Breast epithelium (tissue), 4 donors: ENCODE measurements at regions not wholly inside any gene's neighbourhood (a gene's known extent, or its start where the extent isn't known, plus 50 kb on each side); places are given as distances from the start of the nearest gene placed in this dataset.

ENCODE experiments used
- DNase-seq, 2 donors: peaks; one replicate each; pipeline ENCODE4 v3.0.0-alpha.2; 2019; ENCODE audit warnings: low spot score in 2 of 2
- H3K27ac ChIP-seq, 2 donors: fragments of 200-600 bp; sonication (generic) in 1 of 2; one replicate each; pipeline ENCODE4 v1.5.1; 2016 to 2019; ENCODE audit warnings: mild to moderate bottlenecking in 1 of 2
- H3K27me3 ChIP-seq, 2 donors: fragments of 200-600 bp; sonication (generic) in 1 of 2; one replicate each; pipeline versions ENCODE4 v1.5.1 to v1.6.0; 2017 to 2019; ENCODE audit warnings: control low read depth in 1 of 2, mild to moderate bottlenecking in 1 of 2
- H3K36me3 ChIP-seq: fragments of 200-600 bp; one replicate; pipeline ENCODE4 v1.5.1; 2019
- H3K4me1 ChIP-seq, 2 donors: fragments of 200-600 bp; sonication (generic); one replicate each; pipeline ENCODE4 v1.5.1; 2016 to 2019; ENCODE audit warnings: control low read depth in 1 of 2
- H3K4me3 ChIP-seq, 3 donors: fragments of 200-600 bp; sonication (generic); 1 replicate in 2 of 3; 2 replicates in 1 of 3; pipeline ENCODE4 v1.5.1; 2016 to 2019; ENCODE audit warnings: mild to moderate bottlenecking in 3 of 3, moderate library complexity in 2 of 3
- H3K9me3 ChIP-seq, 2 donors: fragments of 200-600 bp; sonication (generic) in 1 of 2; one replicate each; pipeline ENCODE4 v1.5.1; 2016 to 2019; ENCODE audit warnings: control low read depth in 1 of 2
- POLR2A ChIP-seq: fragments of 450-650 bp; IDR thresholded peaks from one replicate; pipeline ENCODE4 v1.6.1; 2016; ENCODE audit warnings: antibody characterized with exemption, mild to moderate bottlenecking, moderate library complexity
- POLR2AphosphoS5 ChIP-seq, 3 donors: sonication (generic); formaldehyde crosslinking; IDR thresholded peaks; one replicate each; pipeline ENCODE4 v1.6.1; 2017; ENCODE audit warnings: antibody characterized with exemption in 3 of 3
- intact Hi-C: fragments of 100-400 bp; cut with DNase I; formaldehyde crosslinking; loops from one replicate; pipeline ENCODE4 v1.15.1; 2023; ENCODE audit warnings: low total_unique reads
- TF ChIP-seq, protein P1 (sequence below), 3 donors: fragments of 450-650 bp; IDR thresholded peaks; one replicate each; pipeline ENCODE4 v1.5.1; 2016 to 2017; ENCODE audit warnings: antibody characterized with exemption in 3 of 3, mild to moderate bottlenecking in 3 of 3, moderate library complexity in 3 of 3

DNA sequence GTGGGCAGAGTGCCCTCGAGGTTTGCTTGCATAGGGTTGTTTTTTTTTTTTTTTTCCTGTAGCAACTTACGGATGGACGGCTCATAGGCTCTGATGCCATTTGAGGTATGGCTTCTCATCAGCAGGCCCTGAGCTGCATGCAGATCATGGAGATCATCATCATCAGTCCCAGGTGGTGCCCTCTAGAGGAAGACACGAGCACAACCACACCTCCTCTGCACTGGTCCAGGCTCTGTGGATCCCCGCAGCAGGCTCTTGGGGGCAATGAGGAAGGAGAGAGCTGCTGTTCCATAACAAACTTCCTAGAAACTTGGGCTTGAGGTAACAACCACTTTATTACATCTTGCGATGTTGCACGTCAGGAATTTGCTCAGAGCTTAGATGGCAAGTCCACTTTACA is 132.7 kb upstream of the CXCL12 start:
- H3K27me3 ChIP-seq: no peaks in the 10 kb centered on the region
- H3K4me3 ChIP-seq: no peak overlapping the region
- DNase-seq: no peak
- no peaks in the 10 kb centered on the region for H3K4me1 ChIP-seq
- intact Hi-C loops: no loop called here
- H3K9me3 ChIP-seq: no peaks in the 10 kb centered on the region
- no peak overlapping the region for H3K27ac ChIP-seq
- no peaks in the 10 kb centered on the region for H3K36me3 ChIP-seq
- TF ChIP-seq, protein P1, sequence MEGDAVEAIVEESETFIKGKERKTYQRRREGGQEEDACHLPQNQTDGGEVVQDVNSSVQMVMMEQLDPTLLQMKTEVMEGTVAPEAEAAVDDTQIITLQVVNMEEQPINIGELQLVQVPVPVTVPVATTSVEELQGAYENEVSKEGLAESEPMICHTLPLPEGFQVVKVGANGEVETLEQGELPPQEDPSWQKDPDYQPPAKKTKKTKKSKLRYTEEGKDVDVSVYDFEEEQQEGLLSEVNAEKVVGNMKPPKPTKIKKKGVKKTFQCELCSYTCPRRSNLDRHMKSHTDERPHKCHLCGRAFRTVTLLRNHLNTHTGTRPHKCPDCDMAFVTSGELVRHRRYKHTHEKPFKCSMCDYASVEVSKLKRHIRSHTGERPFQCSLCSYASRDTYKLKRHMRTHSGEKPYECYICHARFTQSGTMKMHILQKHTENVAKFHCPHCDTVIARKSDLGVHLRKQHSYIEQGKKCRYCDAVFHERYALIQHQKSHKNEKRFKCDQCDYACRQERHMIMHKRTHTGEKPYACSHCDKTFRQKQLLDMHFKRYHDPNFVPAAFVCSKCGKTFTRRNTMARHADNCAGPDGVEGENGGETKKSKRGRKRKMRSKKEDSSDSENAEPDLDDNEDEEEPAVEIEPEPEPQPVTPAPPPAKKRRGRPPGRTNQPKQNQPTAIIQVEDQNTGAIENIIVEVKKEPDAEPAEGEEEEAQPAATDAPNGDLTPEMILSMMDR (IDR thresholded peaks at IDR 0.05): no peak
- no peak for TF ChIP-seq POLR2AphosphoS5 (IDR thresholded peaks at IDR 0.05)
- no peak for TF ChIP-seq POLR2A

DNA sequence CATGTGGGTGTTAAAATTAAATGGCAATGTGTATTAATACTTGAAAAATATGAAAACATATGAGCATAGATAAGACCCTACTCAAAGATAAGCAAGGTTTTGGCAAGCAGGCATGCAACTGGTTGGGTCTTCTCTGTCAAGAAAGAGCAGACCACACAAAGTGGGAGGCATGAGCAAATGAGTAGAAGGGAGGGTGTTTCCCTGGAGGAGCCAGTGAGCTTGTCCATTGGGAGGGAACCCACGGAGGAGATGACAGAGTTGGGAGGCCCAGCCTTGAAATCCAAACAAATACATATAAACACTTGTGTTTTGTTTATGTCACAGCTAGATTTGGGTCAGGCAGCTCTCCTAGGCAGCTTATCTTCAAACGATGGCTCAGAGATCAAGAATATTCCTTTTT is 134.5 kb upstream of the CXCL12 start:
- DNase-seq: no peak
- intact Hi-C loops: no loop called here
- Histone ChIP-seq H3K27ac (no peak overlapping the region), H3K27me3 (no peaks in the 10 kb centered on the region), H3K4me3 (no peak overlapping the region), H3K4me1 (no peaks in the 10 kb centered on the region), H3K9me3 (no peaks in the 10 kb centered on the region), H3K36me3 (no peaks in the 10 kb centered on the region)
- TF ChIP-seq POLR2A (no peak), POLR2AphosphoS5 (IDR thresholded peaks at IDR 0.05) (no peak)
- TF ChIP-seq, protein P1 (IDR thresholded peaks at IDR 0.05): no peak

DNA sequence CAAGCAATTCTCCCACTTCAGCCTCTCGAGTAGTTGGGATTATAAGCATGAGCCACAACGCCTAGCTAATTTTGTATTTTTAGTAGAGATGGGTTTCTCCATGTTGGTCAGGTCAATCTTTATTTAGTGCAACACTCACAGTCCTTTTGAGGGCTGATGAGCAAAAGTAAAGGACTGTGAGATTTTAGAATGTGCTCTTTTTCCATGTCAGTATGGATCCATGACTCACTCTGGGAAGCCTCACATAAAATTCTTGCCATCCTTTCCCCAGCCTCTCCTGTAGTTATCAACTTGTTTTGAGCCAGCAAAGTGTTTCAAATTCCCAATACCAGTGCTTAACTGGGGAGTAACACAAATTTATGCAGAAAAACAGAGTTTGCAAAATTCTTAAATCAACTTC is 135.8 kb upstream of the CXCL12 start:
- H3K4me1 ChIP-seq: no peaks in the 10 kb centered on the region
- no peak for DNase-seq
- H3K27ac ChIP-seq: no peak overlapping the region
- H3K9me3 ChIP-seq: no peaks in the 10 kb centered on the region
- no peaks in the 10 kb centered on the region for H3K36me3 ChIP-seq
- TF ChIP-seq POLR2A: no peak
- TF ChIP-seq, protein P1 (IDR thresholded peaks at IDR 0.05): no peak
- TF ChIP-seq POLR2AphosphoS5 (IDR thresholded peaks at IDR 0.05): no peak
- intact Hi-C loops: no loop called here
- no peaks in the 10 kb centered on the region for H3K27me3 ChIP-seq
- H3K4me3 ChIP-seq: no peak overlapping the region

DNA sequence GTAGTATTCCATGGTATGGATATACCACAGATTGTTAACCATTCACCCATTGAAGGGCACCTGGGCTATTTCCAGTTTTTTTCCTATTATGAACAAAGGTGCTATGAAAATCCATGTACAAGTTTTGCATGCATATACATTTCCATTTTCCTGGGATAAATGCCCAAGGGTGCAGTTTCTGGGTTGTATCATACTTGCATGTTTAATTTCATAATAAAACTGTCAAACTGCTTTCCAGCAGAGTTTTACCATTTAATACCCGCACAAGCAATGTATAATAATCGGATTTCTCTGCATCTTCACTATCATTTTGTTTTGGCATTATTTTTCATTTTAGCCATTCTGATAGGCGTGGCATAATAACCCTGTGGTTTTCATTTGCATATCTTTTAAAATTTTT is 154.3 kb upstream of the CXCL12 start:
- TF ChIP-seq POLR2AphosphoS5 (IDR thresholded peaks at IDR 0.05): no peak
- no peak for TF ChIP-seq POLR2A
- TF ChIP-seq, protein P1 (IDR thresholded peaks at IDR 0.05): no peak
- H3K4me1 ChIP-seq: no peaks in the 10 kb centered on the region
- H3K27me3 ChIP-seq: no peaks in the 10 kb centered on the region
- no peak overlapping the region for H3K4me3 ChIP-seq
- no peaks in the 10 kb centered on the region for H3K36me3 ChIP-seq
- intact Hi-C loops: no loop called here
- peaks cover 0 to 6% of the 10 kb centered on the region in 2 donors for H3K9me3 ChIP-seq
- H3K27ac ChIP-seq: no peak overlapping the region
- no peak for DNase-seq

DNA sequence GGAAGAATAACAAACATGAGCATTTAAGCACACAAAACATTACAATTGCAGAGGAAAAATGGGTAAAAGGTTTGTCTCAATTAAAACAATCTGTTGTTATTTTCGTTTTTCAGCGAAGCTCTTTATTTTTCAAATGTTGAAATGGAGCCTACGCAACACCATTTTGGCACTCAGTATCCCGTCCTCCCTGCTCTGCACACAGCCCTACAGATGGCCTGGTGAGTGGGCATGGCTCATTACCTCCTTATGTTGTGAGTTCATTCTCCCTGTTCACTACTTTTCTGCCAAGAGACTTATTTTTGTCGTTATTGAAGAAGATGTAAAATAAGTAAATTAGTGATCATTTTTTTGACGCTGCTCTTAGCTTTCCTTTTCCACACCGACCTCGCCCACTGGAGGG is 167.8 kb upstream of the CXCL12 start:
- Histone ChIP-seq H3K36me3 (no peaks in the 10 kb centered on the region), H3K9me3 (peaks cover 6 to 8% of the 10 kb centered on the region in 2 donors), H3K27ac (peak overlapping the region in 1 of 2 donors; percentile 49), H3K4me3 (peak overlapping the region in 1 of 3 donors; percentile 10), H3K27me3 (no peaks in the 10 kb centered on the region), H3K4me1 (no peaks in the 10 kb centered on the region)
- no peak for DNase-seq
- intact Hi-C loops: no loop called here
- TF ChIP-seq, protein P1 (IDR thresholded peaks at IDR 0.05): no peak
- TF ChIP-seq POLR2AphosphoS5 (IDR thresholded peaks at IDR 0.05): no peak
- TF ChIP-seq POLR2A: no peak
